Naive B cell (primary cell): ENCODE measurements at regions not wholly inside any gene's neighbourhood (a gene's known extent, or its start where the extent isn't known, plus 50 kb on each side); places are given as distances from the start of the nearest gene placed in this dataset.
"Not testable (repeated sequence)": the region's sequence is repeated elsewhere in the genome, so short reads cannot be mapped to it uniquely, and the experiment has no call there.

Experiments used
- ATAC-seq, 2 donors: fragments of 150-1000 bp; cut with Tn5 transposase; 2 replicates each; pipeline ENCODE4 v1.10.0; 2021; ENCODE audit warnings: low read depth in 2 of 2, mild to moderate bottlenecking in 2 of 2, moderate library complexity in 2 of 2
- DNase-seq: peaks from one replicate; pipeline ENCODE4 v3.0.0; 2022
- H3K27ac Mint-ChIP-seq, 6 donors: one replicate each; pipeline ENCODE4 v1.8.0; 2020 to 2022; ENCODE audit warnings: mild to moderate bottlenecking in 6 of 6, mixed read lengths in 6 of 6, moderate library complexity in 5 of 6, inconsistent platforms in 2 of 6
- H3K27me3 Mint-ChIP-seq, 3 donors: one replicate each; pipeline ENCODE4 v1.8.0; 2021 to 2022; ENCODE audit warnings: mixed read lengths in 3 of 3, mild to moderate bottlenecking in 1 of 3
- H3K36me3 Mint-ChIP-seq, 2 donors: one replicate each; pipeline ENCODE4 v1.8.0; 2020 to 2022; ENCODE audit warnings: mixed read lengths in 2 of 2, inconsistent platforms in 1 of 2, mild to moderate bottlenecking in 1 of 2
- H3K4me1 Mint-ChIP-seq, 3 donors: one replicate each; pipeline ENCODE4 v1.8.0; 2020 to 2022; ENCODE audit warnings: mixed read lengths in 3 of 3, inconsistent platforms in 1 of 3, mild to moderate bottlenecking in 1 of 3, moderate library complexity in 1 of 3
- H3K4me3 Mint-ChIP-seq, 8 donors: one replicate each; pipeline ENCODE4 v1.8.0; 2020 to 2022; ENCODE audit warnings: mild to moderate bottlenecking in 8 of 8, mixed read lengths in 8 of 8, moderate library complexity in 8 of 8, inconsistent platforms in 2 of 8
- H3K9me3 Mint-ChIP-seq, 7 donors: one replicate each; pipeline ENCODE4 v1.8.0; 2020 to 2022; ENCODE audit warnings: mixed read lengths in 7 of 7, mild to moderate bottlenecking in 5 of 7, inconsistent platforms in 2 of 7, moderate library complexity in 1 of 7

DNA sequence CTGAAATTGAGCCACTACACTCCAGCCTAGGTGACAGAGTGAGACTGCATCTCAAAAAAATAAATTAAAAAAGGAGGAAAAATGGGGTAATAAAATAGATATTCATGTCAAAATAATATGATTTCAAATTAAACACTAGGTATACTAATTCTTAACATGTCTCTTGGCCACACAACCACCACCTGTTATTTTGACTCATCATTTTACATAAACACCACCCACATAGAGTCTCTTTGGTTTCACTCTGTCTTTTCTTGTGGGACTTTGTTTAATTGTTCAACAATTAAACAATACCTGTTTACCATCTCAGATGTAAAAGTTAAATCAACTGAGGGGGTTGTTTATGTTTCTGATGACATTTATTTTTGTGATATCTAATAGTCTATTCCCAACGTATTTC, 476.8 kb upstream of the ADGRB3 start:
- DNase-seq (no peak), ATAC-seq (no peak)
- H3K4me1 Mint-ChIP-seq = no peaks in the 10 kb centered on the region
- peaks cover 4 to 29% (median 8%) of the 10 kb centered on the region in 7 donors for H3K9me3 Mint-ChIP-seq
- no peak overlapping the region for H3K27ac Mint-ChIP-seq
- no peaks in the 10 kb centered on the region for H3K27me3 Mint-ChIP-seq
- H3K4me3 Mint-ChIP-seq = no peak overlapping the region
- peaks cover 0 to 11% of the 10 kb centered on the region in 2 donors for H3K36me3 Mint-ChIP-seq

DNA sequence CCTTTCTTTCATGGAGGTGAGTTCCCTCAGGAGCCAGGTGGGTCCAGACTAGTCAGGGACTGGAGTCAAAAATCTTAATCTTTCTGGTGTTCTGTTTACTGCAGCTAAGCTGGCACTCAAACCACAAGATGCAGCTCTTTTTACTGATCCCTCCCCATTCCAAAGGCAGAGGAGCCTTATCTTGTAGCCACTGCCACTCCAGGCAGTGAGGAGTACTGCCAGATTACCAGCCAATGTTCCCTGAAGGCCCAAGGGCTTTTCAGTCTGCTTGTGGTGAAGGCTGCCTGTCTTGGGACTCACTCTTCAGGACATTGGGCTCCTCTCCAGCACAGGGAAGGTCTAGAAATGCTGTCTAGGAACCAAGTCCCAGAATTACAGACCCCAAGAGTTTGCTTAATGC, 490.4 kb upstream of the ADGRB3 start:
- Mint-ChIP-seq H3K27ac (no peak overlapping the region), H3K36me3 (no peaks in the 10 kb centered on the region), H3K4me3 (no peak overlapping the region), H3K4me1 (no peaks in the 10 kb centered on the region), H3K27me3 (no peaks in the 10 kb centered on the region), H3K9me3 (peaks cover 4 to 31% (median 15%) of the 10 kb centered on the region in 7 donors)
- DNase-seq (no peak), ATAC-seq (no peak)

DNA sequence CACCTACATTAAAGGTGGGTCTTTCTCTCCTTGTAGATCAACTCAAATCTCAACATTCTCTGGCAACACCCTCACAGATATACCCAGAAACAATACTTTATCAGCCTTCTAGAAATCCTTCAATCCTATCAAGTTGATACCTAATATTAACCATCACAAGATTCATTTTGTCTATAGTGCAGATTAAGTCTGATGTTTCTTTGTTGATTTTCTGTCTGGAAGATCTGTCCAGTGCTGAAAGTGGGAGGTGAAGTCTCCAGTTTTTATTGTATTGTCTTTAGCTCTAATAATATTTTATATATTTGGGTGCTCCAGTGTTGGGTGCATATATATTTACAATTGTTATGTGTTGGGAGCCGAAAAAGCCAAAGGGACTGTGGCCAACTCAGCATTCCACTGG, 493.9 kb upstream of the ADGRB3 start:
- no peak overlapping the region for H3K4me3 Mint-ChIP-seq
- no peak overlapping the region for H3K27ac Mint-ChIP-seq
- DNase-seq (no peak), ATAC-seq (no peak)
- no peaks in the 10 kb centered on the region for H3K27me3 Mint-ChIP-seq
- no peaks in the 10 kb centered on the region for H3K36me3 Mint-ChIP-seq
- H3K4me1 Mint-ChIP-seq = no peaks in the 10 kb centered on the region
- H3K9me3 Mint-ChIP-seq = peaks cover 7 to 40% (median 13%) of the 10 kb centered on the region in 7 donors

DNA sequence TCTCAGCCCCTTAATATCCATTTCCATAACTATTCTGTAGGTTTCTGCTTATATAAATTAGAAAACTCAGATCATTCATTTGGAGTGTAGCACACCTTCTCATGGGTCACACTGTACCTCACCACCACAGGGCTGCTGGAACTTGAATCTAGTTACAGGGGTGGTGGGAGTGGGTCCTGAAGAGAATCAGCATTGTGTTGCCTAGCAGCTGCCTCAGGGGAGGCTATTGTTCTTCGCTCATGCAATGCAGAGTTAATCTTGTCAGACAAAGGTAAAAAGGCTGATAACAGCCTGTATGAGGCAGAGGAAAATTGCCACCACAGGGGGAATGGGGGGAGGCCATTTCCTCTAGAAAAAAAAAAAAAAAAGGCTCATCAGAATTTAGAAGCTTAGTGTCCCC, 496.0 kb upstream of the ADGRB3 start:
- Mint-ChIP-seq H3K4me3 (no peak overlapping the region), H3K27ac (peak overlapping the region in 1 of 6 donors; percentile 16), H3K27me3 (no peaks in the 10 kb centered on the region), H3K9me3 (peaks cover 7 to 40% (median 13%) of the 10 kb centered on the region in 7 donors), H3K36me3 (no peaks in the 10 kb centered on the region), H3K4me1 (no peaks in the 10 kb centered on the region)
- ATAC-seq = no peak
- DNase-seq = no peak

DNA sequence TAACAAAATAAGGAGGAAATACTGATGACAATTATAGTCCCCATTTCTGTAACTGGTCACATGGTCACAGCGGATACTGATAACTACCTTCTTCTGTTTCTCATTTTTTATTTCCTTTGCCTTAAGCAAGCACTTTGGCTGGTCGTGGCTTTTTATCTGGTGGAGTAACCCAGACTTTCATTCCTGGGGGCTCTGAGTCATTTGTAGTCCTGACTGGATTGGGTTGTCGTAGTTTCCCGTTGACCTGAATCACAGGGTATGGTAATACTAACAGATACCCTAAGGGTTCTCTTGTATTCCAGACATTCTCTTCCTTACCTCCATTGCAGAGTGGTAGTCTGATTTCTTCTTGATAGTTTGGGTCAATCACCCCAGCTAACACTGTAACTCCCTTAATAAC, 500.3 kb upstream of the ADGRB3 start:
- DNase-seq (no peak), ATAC-seq (no peak)
- no peak overlapping the region for H3K4me3 Mint-ChIP-seq

DNA sequence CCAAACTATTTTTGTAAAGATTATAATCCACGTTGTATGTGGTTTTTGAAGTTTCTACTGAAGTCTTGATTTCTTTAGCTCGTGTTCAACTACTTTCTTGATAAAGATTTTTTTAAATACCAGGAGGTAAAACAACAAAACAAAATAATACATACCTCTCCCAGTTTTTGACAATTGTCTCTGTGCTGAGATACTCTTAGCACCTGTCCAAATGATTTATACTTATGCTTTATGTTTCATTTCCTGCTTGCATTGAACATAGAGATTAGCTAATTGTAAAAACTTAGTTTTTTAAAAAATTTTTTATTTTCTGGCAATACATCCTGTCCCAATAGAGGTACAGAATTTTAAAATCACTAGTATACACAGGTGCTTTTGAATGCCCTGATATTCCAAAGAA, 506.9 kb upstream of the ADGRB3 start:
- H3K36me3 Mint-ChIP-seq = no peaks in the 10 kb centered on the region
- H3K4me3 Mint-ChIP-seq = peak overlapping the region in 6 of 8 donors; percentile 1 to 75 (median 44)
- H3K4me1 Mint-ChIP-seq = peaks cover 0 to 9% (median 0%) of the 10 kb centered on the region in 3 donors
- DNase-seq (no peak), ATAC-seq (no peak)
- peaks cover 0 to 14% (median 3%) of the 10 kb centered on the region in 7 donors for H3K9me3 Mint-ChIP-seq
- H3K27ac Mint-ChIP-seq = no peak overlapping the region
- no peaks in the 10 kb centered on the region for H3K27me3 Mint-ChIP-seq

More for the DNA sequence above, 500.3 kb upstream of the ADGRB3 start:
- H3K36me3 Mint-ChIP-seq = no peaks in the 10 kb centered on the region
- H3K27me3 Mint-ChIP-seq = no peaks in the 10 kb centered on the region
- H3K9me3 Mint-ChIP-seq = peaks cover 0 to 19% (median 3%) of the 10 kb centered on the region in 7 donors
- no peak overlapping the region for H3K27ac Mint-ChIP-seq
- no peaks in the 10 kb centered on the region for H3K4me1 Mint-ChIP-seq

DNA sequence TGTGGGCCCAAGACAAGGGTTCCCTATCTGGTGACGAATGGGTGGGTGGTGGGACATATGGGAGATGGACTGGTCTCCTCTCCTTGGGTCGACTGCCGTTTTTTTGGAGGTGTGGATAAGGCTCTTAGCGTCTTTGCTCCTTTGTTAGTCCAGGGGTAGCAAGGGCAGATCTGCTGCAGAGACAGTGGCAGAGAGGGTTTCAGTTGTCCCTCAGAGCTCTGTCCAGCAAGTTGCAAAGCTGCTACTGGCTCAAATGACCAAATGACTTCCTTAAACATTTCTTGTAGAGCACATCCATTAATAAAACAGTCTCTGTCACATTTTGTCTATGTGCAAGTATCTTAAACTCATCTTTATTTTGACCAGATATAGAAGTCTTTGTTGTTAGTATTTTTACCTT, 508.0 kb upstream of the ADGRB3 start:
- DNase-seq (no peak), ATAC-seq (no peak)
- Mint-ChIP-seq H3K4me1 (peaks cover 0 to 9% (median 0%) of the 10 kb centered on the region in 3 donors), H3K36me3 (peaks cover 0 to 8% of the 10 kb centered on the region in 2 donors), H3K27ac (no peak overlapping the region), H3K27me3 (no peaks in the 10 kb centered on the region), H3K9me3 (peaks cover 5 to 20% (median 11%) of the 10 kb centered on the region in 7 donors), H3K4me3 (peak overlapping the region in 1 of 8 donors; percentile 75)

DNA sequence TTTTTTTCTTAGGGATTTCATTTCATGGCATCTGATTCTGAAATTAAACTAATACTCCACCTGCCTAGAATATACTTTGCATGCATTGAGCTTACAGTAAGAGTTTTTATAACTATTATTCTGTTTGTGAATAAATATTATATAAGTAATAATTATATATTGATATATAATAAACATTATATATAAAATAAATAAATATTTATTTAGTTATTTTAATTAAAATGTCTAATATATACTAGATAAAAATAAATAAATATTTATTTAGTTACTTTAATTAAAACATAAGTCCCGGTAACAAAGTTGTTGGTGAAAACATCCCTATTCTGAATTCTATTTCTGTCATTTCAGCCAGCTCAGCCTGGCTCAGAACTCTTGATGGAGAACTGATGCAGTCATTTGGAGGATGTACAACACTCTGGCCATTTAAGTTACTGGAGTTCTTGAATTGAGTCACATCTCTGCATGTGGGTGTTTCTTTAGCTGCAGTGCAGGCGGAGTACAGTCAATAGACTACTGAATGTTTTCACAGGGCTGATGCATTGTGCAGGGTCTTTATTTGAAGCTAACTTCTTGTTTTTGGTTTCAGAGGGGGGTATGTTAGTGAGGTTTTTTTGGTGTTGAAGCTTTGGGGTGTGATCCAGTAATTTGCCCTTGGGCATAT, 508.9 kb upstream of the ADGRB3 start:
- ATAC-seq (no peak), DNase-seq (no peak)
- Mint-ChIP-seq H3K36me3 (peaks cover 0 to 9% of the 10 kb centered on the region in 2 donors), H3K4me1 (peaks cover 0 to 9% (median 0%) of the 10 kb centered on the region in 3 donors), H3K9me3 (peaks cover 6 to 23% (median 11%) of the 10 kb centered on the region in 7 donors), H3K27ac (peak overlapping the region in 1 of 6 donors; percentile 47), H3K4me3 (no peak overlapping the region), H3K27me3 (no peaks in the 10 kb centered on the region)

DNA sequence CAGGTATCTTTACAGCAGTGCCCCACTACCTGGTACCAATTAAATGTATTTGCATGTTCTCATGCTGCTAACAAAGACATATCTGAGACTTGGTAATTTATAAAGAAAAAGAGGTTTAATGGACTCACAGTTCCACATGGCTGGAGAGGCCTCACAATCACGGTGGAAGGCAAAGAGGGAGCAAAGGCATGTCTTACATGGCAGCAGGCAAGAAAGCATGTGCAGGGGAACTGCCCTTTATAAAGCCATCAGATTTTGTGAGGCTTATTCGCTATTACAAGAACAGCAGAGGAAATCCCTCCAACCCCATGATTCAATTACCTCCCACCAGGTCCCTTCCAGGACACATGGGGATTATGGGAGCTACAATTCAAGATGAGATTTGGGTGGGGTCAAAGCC, 512.1 kb upstream of the ADGRB3 start:
- peaks cover 6 to 30% (median 12%) of the 10 kb centered on the region in 7 donors for H3K9me3 Mint-ChIP-seq
- H3K4me1 Mint-ChIP-seq, DNase-seq, ATAC-seq, H3K36me3 Mint-ChIP-seq, H3K27me3 Mint-ChIP-seq, H3K27ac Mint-ChIP-seq: not testable (repeated sequence)
- H3K4me3 Mint-ChIP-seq = peak overlapping the region in 1 of 8 donors; percentile 3

DNA sequence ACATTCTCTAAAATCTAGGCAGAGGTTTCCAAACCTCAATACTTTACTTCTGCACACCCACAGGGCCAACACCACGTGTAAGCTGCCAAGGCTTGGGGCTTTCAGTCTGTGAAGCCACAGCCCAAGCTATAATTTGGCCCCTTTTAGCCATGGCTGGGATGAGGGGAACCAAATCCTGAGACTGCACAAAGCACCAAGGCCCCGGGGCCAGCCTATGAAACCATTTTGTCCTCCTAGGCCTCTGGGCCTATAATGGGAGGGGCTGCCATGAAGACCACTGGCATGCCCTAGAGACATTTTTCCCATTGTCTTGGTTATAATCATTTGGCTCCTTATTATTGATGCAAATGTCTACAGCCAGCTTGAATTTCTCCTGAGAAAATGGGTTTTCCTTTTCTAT, 513.0 kb upstream of the ADGRB3 start:
- Mint-ChIP-seq H3K27ac (no peak overlapping the region), H3K27me3 (no peaks in the 10 kb centered on the region), H3K4me1 (no peaks in the 10 kb centered on the region), H3K36me3 (peaks cover 0 to 9% of the 10 kb centered on the region in 2 donors), H3K4me3 (no peak overlapping the region), H3K9me3 (peaks cover 6 to 27% (median 8%) of the 10 kb centered on the region in 7 donors)
- ATAC-seq (no peak), DNase-seq (no peak)

DNA sequence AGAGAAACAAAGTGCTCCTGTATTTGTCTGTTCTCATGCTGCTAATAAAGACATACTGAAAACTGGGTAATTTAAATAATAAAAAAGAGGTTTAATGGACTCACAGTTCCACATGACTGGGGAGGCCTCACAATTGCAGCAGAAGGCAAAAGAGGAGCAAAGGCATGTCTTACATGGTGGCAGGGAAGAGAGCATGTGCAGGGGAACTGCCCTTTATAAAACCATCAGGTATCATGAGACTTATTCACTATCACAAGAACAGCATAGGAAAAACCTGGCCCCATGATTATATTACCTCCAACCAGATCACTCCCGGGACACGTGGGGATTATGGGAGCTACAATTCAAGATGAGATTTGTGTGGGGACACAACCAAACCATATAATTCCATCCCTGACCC, 514.1 kb upstream of the ADGRB3 start:
- not testable (repeated sequence) for H3K27ac Mint-ChIP-seq

DNA sequence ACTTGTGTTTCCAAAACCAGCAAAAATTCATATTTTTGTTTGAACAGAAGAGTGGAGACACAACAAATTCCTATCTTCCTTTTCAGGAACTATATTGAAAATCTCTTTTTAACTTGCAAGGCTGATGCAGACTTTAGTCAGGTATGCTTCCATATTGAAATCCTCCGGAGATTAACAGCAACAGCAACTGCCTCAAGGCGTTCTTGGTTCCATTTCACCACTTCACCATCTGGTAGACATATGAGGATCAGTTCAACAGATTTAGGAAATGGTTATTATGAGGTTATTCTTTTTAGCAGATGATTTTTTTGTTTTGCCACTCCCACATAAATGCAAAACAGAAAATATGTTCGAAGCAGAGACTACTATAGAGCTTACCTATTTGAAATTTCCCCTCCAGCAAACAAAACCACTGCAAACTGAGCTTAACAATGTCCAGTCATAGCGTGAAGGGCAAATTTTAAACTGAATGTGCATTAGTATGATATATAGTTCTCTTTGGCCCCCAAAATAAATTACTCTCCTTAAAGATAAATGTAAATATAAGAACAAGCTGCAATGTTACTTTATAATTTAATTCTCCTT, 520.5 kb upstream of the ADGRB3 start:
- Mint-ChIP-seq H3K27ac (no peak overlapping the region), H3K9me3 (peaks cover 0 to 4% (median 0%) of the 10 kb centered on the region in 7 donors), H3K4me3 (no peak overlapping the region), H3K4me1 (no peaks in the 10 kb centered on the region), H3K27me3 (no peaks in the 10 kb centered on the region), H3K36me3 (no peaks in the 10 kb centered on the region)
- ATAC-seq (no peak), DNase-seq (no peak)

More for the DNA sequence above, 514.1 kb upstream of the ADGRB3 start:
- not testable (repeated sequence) for H3K36me3 Mint-ChIP-seq, H3K4me3 Mint-ChIP-seq, ATAC-seq, DNase-seq, H3K4me1 Mint-ChIP-seq, H3K27me3 Mint-ChIP-seq
- H3K9me3 Mint-ChIP-seq = peaks cover 6 to 30% (median 8%) of the 10 kb centered on the region in 7 donors

DNA sequence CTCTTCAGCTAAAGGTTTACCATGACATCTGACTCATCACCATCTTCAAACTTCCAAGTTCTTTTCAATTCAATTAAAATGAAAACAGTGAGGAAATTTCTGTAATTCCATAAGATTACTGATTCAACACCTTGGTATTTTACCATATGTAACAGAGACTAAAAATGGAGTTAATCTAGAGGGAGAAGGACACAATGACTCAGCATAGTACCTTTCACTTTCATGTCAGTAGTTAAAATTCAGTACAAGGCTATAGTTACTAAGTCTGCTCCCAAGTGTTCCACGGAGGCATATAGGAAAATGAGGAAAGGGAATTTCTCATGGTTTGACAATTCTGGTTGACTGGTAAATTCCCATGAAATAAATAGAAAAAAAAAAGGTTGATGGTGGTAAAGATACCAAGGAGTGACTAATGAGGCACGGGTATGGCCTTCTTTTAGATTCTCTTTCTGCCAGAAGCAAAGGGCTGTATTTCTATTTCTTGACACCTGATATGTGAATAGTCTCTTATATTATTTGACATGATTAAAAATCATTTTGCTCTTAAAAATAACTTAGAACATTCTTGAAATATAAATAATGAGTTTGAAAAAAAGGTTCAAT, 526.7 kb upstream of the ADGRB3 start:
- H3K27ac Mint-ChIP-seq = no peak overlapping the region
- no peak for ATAC-seq
- peaks cover 0 to 3% (median 0%) of the 10 kb centered on the region in 7 donors for H3K9me3 Mint-ChIP-seq

DNA sequence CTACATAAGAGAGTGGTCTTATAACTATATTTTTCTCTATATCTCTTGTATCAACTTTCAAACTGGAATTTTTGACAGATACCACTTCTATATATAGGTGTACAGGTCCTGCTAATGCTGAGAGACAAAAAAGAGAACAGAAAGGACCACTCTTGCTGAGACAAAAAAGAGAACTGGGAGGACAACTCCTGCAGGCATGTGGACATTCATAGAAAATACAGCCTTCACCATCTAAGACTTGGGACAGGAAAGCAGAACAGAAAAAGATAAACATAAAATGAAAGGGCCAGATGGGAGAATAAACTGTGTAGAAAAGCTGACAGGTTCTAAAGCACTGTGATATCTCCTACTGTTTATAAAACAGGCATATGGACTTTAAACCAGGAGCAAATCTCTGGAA, 541.0 kb upstream of the ADGRB3 start:
- H3K36me3 Mint-ChIP-seq = no peaks in the 10 kb centered on the region
- peak overlapping the region in 2 of 6 donors; percentile 12 to 48 for H3K27ac Mint-ChIP-seq
- peak; percentile 16 to 76 for ATAC-seq
- H3K4me3 Mint-ChIP-seq = no peak overlapping the region
- no peaks in the 10 kb centered on the region for H3K27me3 Mint-ChIP-seq
- no peaks in the 10 kb centered on the region for H3K4me1 Mint-ChIP-seq
- H3K9me3 Mint-ChIP-seq = no peaks in the 10 kb centered on the region
- DNase-seq = no peak

More for the DNA sequence above, 526.7 kb upstream of the ADGRB3 start:
- Mint-ChIP-seq H3K36me3 (no peaks in the 10 kb centered on the region), H3K4me1 (no peaks in the 10 kb centered on the region), H3K4me3 (no peak overlapping the region), H3K27me3 (no peaks in the 10 kb centered on the region)
- no peak for DNase-seq
